GM19043 (cell line): ENCODE measurements at regions not wholly inside any gene's neighbourhood (a gene's known extent, or its start where the extent isn't known, plus 50 kb on each side); places are given as distances from the start of the nearest gene placed in this dataset.

ENCODE experiments used
- ATAC-seq: cut with Tn5 transposase; IDR thresholded peaks from one replicate; pipeline ENCODE4 v1.9.1; 2021; ENCODE audit warnings: low read depth; ENCODE audit not compliant: unreplicated experiment

DNA sequence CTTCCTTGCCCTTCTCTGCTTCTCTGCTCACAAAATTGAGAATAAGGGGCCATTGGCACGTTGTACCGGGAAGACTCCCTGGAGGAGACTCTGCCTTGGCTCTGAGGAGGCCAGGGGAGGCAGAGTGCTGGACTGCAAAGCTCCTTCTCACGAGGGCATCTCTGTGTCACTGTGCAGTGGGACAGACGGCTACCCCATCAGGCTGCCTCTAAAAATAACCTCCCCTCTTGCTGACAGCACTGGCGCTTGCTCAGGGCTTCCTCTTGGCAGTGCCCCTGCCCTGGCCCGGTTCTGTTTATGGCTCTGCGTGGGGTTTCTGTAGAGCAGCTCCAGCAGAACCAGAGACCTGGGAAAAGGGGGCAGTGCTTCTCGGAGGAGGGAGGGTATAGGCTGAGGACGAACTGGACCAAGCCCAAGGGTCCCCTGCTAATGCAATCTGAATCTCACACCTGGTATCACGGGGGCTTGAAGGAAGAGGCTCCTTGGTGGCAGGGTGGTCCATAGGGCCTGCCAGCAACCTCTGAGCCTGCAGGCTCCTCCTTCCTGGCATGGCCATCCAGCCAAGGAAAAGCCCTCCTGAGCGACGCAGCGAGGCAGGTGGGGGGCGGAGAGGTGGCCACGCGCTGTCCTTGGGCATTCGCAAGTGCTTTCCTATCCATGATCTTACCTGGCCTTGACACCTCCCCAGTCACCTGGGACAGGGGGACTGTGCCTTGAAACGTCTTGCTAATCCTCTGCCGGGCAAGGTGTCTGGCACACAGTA is 63.3 kb upstream of the TLE3 start:
- no peak for ATAC-seq

DNA sequence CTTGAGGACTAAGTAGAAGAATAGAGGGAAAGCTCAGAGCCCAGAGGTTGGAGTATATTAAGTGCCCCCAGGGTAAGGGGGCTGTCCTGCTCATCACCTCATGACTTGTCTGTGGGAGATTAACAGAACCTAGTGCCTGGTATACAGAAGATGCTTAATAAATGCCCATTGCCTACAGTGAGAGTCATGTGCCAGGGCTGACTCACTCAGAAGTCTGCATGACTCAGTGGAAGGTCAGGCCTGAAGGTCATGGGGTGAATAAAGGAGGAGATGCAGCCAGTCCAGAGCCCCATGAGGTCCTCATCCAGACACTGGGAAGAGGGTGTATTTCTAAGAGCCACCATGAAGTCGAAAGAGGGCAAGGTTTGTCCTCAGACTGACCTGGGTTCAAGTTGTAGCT is 62.5 kb upstream of the TLE3 start:
- no peak for ATAC-seq

DNA sequence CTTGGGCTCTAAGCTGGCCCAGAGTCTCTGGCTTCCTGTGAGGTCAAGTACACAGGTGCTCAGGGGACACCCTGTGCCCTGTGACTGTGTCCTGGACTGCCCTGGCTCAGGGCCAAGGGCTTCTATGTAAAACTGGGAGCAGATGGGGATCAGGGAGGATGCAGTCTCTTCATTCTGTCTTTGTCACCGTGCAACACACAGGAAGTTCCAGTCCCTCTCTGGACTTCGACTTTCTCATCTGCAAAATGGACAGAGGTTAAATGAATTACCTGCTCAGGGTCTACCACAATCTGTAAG is 61.9 kb upstream of the TLE3 start:
- no peak for ATAC-seq

DNA sequence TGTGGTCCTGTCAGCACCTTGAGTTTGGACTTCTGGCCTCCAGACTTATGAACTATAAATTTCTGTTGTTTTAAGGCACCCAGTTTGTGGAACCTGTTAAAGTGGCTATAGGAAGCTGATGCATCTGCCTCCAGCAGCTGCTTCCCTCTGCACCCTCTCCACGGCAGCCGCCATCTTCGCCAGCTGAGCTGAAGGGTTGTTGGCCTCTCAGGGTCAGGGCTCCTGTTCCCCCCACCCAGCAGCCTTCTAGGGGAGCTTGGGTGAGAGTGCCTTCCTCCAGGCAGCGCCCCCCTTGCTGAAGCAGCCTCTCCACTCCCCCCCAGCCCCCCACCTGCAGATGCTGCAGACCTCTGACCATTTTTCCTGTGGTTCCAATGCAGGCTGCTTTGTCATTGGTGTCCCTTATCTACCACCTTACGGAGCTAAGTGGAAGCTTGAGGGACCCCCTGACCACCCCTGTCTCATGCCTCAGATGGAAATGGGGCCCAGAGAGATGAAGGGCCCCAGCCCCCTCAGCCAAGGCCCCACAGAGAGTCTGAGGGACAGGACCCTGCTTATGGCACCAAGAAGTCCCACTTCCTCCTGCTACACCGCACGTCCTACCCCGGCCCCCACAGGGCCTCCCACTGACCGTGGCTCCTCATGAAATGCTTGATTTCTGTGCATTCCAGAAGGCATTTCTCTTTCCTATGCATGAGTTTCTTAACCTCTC is 61.4 kb upstream of the TLE3 start:
- ATAC-seq = no peak

DNA sequence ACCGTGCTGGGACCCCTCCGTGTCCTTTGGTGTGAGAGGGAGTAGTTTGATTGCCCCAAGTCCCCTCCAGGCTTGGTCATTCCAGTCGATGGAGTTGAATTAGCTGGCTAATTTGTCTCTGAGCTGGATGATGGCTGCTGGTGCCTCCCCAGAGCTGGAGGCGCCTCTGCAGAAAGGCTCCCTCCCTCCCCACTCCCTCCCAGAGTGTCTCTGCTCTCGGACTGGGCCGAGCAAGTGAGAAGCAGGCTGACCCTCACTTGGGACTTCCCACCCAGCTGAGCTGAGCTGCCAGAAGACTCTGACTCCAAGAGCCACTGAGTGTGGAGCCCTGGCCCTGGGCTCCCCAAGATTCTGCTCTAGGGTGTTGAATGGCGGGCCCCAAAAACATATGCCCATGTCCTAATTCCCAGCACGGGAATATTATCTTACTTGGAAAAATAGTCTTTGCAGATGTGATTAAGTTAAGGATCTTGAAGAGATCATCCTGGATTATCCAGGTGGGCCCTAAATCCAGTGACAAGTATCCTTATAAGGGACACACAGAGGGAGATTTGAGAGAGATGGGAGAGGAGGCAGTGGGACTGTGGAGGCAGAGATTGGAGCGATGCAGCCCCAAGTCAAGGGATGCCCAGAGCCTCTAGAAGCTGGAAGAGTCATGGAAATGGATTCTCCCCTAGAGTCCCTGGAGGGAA is 60.7 kb upstream of the TLE3 start:
- ATAC-seq = no peak

DNA sequence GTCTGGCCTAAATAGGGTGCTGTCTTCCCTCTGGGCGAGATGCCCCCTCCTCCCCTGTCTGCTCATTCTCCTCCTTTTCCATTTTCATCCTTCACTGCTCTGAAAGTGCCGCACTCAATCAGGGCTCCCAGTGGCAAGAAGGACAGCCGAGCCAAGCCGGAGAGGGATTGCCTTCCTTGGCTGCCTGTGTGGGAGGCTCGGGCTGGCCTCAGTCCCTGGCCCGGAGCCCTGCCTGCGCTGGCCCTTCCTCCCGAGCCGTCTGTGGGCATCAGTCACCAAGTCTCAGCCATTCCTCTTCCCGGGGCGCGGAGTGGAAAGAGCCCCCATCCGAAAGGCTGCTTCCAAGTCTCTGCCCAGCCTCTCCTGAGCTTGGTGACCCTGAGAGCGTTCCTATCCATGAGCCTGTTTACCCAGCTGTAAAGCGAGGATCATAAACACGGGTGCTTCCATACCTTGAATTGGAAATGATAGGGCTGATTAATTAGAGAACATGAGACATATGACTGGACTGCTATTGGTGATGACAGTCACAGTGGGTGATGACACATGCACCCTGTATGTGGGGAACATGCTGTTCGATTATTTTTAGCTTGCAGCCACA is 59.1 kb upstream of the TLE3 start:
- no peak for ATAC-seq

DNA sequence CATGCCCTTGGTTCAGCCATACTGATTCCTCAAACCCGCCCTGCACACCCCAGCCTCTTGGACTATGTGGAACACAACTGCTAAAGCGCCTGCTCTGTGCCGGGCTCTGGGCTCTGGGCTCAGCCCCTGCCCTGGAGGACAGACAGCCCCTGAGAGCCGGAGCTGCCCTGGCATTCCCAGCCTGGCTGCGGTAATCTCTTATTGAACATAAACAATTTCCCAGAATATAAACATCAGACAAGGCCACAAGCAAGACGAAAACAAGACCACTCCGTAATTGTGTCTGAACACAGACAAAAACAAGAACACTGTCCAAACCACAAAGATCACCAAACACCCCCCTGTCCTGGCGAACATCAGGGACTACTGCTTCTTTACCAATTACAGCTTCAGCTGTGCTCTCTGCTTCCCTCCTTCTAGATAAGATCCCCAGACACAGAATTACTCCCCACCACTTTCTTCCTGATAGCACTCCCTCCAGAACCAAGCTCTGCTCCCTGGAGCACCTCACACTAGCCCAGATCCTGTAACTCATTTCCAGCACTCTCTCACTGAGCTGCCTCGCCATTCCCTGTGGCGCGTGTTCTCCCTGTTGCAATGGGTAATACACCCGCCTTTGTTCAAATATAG is 57.1 kb upstream of the TLE3 start:
- ATAC-seq = no peak

DNA sequence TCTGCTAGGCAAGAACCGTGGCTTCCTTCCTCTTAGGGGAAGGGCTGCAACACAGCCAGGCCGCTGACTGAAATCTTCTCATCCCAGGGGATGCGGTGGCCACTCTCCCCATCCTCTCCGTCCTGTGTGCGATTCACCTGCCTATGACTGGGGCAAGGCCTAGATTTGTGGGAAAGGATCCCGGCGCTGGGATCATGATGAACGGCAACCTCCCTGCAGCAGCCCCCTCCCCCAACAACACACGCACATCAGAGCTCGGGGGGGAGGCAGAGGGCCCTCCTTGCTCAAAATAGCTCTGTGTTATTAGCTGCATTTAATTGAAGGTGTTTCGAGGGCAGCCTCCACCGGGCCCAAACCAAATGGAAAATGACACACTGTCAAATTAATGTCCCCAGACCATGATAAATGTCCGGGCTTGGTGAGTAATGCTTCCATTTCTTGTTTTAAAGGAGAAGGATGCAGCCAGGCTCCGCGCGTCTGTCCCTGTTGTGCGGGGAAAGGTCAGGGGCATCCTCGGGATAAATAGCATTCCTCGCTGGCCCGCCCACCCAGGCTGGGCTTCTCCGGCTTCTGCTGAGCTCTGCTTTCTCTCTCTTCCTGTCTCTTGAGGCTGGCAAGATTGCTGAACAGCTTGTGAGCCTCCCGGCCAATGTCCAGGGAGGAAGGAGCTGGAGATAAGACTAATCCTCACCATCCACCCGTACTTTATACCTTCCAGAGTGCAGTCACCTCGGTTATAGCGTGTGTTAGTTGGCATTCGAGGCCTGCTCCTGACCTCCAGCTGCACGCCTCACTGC is 56.4 kb upstream of the TLE3 start:
- ATAC-seq = no peak

DNA sequence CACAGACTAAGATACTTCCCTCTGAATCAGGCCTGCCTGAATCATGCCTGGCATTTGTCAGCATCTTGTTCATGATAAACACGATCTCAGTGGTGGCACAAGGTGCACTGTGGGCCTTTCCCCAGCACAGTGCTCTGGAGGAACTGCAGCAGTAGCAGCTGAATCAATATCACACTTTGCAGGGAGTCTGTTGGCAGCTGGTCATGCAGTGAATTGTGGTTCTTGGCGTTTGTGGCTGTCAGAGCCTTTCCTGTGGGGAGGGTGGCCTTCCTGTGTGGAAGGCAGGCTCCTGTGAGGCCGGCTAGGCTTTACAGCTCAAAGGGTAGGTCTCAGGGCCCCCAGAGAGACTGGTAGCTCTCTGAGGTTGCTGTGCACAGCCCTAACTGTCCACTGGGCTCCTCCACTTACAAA is 54.4 kb upstream of the TLE3 start:
- no peak for ATAC-seq

DNA sequence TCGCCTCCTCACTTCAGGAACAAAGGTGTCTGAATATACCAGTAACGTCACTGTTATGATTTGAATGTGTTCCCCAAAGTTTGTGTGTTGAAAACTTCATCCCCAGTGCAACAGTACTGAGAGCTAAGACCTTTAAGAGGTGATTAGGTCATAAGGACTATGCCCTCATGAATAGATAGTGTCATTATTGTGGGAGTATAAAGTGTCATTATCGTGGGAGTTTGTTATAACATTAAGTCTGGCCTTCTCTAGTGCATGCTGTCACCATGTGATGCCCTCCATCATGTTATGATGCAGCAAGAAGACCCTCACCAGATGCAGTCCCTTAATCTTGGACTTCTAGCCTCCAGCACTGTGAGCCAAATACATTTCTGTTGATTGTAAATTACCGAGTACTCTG is 53.7 kb upstream of the TLE3 start:
- ATAC-seq = no peak

DNA sequence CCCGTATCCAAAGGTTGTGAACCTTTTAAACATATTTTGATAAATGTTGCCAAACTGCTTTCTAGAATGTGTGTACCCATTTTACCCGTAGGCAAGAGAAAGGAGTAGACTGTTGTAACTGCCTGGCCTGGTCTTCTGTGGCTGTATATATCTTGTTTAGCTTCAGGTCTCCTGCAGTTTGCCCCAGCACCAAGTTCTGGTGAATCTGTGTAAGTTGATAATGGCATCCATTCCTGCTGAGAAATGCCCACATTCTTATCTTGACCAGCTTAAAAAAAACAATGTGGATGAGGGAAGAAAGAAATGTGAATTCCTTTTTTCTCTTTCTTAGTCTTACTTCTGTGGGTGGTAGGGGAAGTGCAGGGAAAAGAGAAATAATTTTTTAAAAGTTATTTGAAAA is 53.3 kb upstream of the TLE3 start:
- no peak for ATAC-seq

DNA sequence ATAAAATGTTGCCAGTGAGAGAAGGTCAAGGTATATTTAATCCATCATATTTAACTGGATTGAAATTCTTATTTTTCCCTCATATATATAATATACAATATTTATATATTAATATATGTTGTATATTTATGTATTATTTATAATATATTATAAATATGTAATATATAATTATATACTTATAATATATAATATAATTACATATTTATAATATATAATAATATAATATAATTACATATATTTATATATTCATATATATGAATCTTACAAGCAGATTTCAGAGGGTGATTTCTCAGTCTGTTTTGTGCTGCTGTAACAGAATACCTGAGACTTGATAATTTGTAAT is 52.7 kb upstream of the TLE3 start:
- ATAC-seq = no peak

DNA sequence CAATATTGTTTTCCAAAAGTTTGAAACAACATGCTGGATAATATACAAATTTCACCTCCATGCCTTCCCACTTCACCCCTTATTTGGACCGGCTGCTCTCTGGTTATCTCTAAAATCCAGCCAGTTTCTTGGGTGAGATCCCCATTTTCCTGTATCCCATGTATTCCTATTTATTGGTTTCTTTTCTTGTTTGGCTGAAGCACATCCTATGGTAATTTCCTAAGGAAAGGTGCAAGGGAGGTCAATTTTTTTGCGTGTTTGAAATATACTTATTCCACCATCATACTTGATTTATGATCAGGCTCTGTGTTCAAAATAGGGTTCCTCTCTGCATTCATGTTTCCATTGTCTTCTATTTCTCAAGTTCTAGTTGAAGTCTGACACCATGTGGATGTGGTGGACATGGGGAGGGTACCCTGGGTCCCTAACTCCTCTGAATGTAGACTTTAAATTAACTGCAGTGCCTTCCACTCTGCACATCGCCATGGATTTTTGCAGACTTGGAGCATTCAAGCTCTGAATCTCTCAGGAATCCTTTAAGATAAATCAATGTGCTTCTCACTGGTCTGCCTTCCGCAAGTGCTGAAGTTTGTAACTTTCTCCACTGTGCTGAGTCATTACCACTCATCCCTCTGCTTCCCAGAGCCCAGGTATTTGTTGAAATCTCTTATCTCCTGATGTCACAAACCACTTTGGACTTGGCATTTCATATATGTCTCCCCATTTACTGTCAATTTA is 52.1 kb upstream of the TLE3 start:
- no peak for ATAC-seq

DNA sequence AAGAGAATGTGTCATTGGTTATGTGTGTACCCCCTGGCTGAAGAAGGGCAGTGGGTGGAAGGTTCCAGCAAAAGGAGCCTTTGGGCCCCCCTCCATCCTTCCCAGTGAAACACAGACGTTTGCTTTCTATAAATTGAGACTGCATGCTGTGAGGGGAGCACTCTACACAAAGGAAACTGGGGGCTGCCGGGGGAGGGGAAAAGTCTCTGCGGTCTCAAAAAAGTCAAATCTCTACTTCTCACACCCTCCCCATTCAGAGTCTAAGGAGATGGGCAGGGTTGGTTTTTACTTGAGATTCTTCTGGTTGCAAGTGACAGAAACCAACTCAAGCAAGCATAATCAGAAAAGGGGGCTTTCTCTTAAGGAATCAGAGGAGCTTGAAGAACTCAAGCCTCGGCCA is 50.1 kb upstream of the TLE3 start:
- ATAC-seq = no peak
